GM11168 (cell line): ENCODE measurements at regions not wholly inside any gene's neighbourhood (a gene's known extent, or its start where the extent isn't known, plus 50 kb on each side); places are given as distances from the start of the nearest gene placed in this dataset.
"Not testable (repeated sequence)": the region's sequence is repeated elsewhere in the genome, so short reads cannot be mapped to it uniquely, and the experiment has no call there.

Source experiments
- in situ Hi-C: fragments of 300-500 bp; cut with MboI; formaldehyde crosslinking; loops from one replicate; pipeline ENCODE4 v1.12.0; 2022; ENCODE audit warnings: low sequenced_read_pairs; ENCODE audit not compliant: unreplicated experiment

DNA sequence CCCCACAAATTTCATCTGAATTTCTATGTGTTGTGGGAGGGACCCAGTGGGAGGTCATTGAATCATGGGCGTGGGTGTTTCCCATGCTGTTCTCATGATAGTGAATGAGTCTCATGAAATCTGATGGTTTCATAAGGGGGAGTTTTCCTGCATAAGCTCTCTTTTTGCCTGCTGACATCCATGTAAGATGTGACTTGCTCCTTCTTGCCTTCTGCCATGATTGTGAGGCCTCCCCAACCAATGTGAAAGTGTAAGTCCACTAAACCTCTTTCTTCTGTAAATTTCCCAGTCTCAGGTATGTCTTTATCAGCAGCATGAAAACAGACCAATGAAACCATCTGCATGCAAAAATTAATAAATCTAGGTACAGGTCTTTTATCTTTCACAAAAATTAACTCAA, 331.8 kb upstream of the GJE1 start:
- in situ Hi-C loops: not testable (repeated sequence)

DNA sequence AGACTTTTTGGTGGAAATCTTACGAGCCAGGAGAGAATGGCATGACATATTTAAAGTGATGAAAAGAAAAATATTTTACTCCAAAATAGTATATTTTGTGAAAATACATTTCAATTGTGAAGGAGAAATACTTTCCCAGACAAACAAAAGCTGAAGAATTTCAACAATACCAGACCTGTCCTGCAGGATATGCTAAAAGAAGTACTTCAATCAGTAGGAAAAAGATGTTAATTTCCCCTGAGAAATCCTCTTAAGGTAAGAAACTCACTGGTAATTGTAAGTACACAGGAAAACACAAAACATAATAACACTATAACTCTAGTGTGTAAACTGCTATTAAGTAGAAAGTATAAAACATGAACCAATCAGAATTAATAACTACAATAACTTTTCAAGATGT, 341.8 kb upstream of the GJE1 start:
- in situ Hi-C loops: no loop called here

DNA sequence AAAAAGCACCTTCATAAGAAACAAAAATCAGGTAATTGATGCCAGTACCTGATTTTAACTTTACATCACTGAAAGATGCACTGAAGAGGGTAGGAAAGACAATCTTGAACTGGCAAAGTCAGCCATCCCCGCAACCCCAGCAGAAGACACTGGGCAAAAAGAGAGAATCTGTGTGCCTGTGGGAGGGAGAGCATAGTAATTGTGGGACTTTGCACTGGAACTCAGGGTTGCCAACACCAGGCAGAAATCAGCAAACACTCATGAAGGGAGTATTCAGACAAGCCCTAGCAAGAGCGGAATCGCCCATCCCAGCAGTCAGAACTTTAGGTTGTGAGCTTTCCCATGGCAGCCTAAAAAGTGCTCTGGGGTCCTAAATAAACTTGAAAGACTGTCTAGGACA, 344.6 kb upstream of the GJE1 start:
- in situ Hi-C loops: no loop called here

DNA sequence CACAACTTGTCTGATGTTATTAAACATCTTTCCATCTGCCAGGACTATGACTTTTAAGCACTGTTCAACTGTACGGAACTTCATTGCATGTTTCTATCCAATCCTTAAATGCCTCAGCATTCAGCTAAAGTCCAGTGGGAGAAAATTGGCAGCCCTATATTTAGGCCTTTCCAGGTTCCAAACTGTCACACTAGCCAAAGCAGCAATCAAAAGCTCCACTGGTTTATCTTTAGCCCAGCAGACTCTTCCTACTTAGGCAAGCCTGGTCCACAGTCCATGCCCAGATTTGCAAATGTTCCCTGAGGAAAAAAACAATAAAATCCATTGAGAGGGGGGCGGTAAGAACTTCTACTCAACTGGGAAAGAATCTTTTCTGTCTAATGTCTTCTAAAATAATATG, 349.1 kb upstream of the GJE1 start:
- in situ Hi-C loops: no loop called here

DNA sequence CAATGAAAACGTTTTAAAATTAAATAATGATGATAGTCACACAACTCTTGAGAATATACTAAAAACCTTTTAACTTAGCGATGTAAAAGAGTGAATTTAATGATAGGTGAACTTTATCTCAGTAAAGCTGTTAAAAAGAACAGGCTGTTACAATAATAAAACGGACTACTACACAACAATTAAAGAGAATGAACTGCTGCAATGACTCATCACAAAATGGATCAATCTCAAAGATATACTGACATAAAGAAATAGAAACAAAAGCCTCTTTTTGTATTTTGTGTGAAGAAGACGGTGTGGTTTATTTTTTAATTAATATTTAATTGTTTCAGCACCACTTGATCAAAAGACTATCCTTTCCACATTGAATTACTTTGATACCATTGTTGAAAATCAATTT, 352.4 kb upstream of the GJE1 start:
- in situ Hi-C loops: no loop called here

DNA sequence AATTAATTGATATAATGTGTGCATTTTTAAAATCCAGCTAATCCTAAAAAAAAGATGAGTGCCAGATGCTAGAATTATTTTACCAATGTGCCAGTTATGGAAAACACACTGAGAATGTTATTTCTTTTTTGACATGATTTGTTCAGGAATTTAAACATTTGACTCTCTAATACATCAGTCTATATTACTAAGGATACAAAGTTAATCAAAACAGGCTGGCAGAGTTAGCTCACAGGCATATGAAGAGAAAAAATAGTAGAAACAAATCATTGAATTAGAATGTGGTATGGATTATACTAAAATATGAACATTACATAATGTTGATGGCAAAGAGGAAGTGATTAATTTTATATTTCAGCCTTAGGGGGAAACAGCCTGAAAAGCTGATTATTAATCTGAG, 368.3 kb upstream of the GJE1 start:
- in situ Hi-C loops: no loop called here

DNA sequence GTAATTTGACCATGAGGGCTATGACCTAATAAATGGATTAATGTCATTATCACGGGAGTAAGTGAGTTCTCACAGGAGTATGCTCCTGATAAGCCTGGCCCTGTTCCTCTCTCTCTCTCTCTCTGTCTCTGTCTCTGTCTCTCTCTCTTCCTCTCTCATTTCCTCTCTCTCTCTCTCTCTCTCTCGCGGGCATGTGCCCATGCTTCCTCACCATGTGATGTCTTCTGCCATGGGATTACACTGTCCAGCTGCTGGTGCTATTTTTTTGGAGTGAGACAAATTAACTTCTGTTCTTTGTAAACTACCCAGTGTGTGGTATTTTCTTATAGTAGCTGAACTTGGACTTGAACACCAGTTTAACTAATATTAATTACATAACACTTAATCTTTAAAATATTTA, 374.3 kb upstream of the GJE1 start:
- in situ Hi-C loops: no loop called here

DNA sequence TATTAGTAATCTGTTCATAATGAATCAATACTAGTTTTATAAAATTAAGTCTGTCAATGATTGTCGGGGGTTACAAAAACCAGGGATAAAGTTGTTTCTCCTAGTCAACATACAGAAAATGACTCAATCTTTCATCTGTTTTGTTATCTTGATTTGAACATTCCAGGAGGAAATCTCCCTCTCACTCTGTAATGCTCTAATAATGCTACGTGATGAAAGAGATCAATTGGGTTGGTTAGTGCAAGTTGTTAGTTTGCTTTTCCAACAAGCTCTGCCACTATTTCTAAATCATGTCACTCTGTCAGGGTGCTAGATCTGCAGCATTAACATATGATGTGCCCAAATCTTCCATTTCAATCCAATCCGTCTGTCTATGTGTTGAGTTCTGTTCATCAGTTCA, 379.5 kb upstream of the GJE1 start:
- in situ Hi-C loops: no loop called here

DNA sequence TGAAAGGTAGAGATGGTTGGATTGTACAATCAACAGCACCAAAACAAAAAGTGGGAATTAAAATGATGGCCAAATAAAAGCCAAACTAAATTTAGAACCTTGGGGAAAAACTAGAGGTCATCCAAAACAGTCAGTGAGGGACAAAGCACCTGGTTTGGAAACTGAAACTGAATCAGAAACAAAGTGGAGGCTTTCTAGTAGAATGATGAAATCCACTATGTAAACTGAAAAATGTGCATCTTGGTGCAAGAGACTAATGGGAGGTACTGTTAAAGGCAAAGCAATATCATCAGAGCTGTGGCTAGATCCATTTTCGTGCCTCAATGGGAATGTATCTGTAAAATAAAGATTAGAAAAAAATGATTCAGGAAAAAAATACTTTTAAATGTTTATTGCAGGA, 380.0 kb upstream of the GJE1 start:
- in situ Hi-C loops: no loop called here

DNA sequence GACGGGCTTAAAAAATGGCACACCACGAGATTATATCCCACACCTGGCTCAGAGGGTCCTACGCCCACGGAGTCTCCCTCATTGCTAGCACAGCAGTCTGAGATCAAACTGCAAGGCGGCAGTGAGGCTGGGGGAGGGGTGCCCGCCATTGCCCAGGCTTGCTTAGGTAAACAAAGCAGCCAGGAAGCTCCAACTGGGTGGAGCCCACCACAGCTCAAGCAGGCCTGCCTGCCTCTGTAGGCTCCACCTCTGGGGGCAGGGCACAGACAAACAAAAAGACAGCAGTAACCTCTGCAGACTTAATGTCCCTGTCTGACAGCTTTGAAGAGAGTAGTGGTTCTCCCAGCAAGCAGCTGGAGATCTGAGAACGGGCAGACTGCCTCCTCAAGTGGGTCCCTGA, 386.4 kb upstream of the GJE1 start:
- in situ Hi-C loops: not testable (repeated sequence)

DNA sequence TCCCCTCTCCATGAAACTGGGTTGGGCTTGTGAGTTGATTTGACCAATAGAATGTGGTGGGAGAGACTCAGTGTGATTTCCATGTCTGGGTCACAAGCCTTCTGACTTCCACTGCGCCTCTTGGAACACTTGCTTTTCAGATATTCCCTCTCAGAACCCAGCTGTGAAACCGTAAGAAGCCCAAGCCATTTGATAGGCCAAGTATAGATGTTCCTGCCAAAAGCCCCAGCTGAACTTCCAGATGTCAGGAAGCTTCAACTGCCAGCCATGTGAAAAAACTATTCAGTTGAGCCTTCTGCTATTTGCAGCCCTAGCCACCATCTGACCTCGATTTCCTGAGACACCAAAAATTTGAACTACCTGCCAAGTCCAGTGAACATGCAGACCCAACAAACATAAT, 387.8 kb upstream of the GJE1 start:
- in situ Hi-C loops: no loop called here

DNA sequence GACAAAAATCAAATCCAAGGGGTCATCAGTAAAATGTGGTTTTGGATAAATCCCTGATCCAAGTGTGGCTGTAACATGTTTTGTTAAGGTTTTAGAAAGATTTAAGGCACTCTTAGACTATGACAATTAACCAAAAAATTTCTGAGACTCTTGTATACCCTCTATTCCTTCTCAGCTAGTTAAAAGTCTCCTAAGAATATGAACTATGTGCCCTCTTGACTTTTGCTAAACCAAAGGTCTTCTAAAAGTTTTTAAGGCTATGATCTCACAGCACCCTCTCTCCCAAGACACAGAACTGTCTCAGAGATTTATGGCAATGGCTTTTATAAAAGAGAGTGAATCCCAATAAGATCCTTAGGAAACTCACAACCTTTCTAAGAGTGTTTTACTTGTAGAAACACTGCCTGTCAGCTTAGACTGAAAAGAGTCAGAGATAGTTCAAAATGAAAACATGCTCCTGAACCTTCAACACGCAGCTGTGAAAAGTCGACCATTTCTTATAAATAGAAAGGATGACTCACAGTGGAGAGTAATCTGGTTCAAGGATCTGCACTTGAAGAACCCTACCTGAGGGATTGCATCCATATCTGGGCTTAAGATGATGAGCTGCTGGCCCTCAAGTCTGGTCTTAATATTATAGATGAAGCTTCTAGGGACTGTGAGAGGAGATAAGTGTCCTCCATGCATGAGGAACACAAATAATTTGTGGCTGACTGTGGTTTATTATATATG, 388.4 kb upstream of the GJE1 start:
- in situ Hi-C loops: no loop called here

DNA sequence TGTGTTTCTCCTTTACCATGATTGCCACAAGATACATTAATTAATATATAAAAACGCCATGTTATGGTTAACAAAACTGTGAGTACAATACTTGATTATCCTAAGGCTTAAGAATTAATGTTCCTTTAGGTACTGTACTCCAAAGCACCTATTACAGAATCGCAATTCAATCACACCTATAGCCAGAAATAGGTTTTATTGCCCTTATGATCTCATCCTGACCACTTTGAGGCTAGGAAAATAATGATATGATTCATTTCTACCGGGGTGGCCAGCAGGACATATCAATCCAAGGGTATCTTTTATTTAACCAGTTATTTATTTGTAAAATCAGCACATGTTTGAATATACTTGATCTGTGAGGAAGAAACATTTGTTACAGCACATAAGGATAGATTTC, 396.6 kb upstream of the GJE1 start:
- in situ Hi-C loops: no loop called here

DNA sequence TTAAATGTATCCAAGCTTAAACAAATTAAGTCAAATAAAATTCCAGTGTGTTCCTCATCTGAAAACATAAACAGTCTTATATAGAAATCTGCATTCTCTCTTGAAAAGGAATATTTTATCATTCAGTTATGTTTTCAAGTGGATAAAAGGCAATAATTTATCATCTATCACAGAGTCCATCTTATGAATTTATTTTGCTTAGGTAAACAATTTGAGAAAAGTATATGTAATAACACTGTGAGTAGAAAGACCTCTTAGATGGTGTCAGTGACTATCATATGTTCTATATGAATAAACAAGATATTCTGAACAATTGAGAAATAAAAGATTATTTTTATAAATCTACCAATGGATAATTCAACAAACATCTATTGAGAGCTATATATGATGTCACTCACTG, 397.6 kb upstream of the GJE1 start:
- in situ Hi-C loops: no loop called here

DNA sequence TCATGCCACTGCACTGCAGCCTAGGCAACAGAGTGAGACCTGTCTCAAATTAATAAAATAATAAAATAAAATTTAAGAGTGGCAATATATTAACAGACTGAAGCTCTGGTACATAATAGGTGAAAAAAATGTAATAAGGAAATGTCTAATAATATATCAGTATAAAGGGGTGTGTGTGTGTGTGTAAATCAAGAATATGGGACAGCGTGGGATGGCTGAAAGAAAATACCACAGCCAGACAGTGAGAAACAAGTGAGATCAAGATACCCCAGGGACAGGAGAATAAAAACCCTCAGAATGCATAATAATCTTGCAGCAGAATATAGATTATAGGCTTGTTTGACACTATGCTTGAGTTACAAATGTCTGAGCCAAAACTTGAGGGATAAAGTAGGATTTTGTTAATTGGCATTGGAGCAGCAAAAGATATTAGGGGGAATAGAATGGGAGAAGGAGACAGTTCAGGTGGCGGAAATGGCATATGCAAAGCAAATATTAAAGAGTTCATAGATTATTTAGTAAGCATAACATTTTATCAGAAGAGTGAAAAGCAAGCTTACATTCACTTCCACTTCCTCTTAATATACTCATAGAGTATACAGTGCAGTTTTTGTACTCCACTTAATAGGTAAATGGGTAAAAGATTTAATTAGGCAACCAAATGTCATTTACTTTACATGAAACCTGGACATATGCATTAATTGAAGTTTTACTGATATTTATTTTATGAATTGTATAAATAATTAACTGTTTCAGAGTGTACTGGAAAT, 398.5 kb upstream of the GJE1 start:
- in situ Hi-C loops: no loop called here

DNA sequence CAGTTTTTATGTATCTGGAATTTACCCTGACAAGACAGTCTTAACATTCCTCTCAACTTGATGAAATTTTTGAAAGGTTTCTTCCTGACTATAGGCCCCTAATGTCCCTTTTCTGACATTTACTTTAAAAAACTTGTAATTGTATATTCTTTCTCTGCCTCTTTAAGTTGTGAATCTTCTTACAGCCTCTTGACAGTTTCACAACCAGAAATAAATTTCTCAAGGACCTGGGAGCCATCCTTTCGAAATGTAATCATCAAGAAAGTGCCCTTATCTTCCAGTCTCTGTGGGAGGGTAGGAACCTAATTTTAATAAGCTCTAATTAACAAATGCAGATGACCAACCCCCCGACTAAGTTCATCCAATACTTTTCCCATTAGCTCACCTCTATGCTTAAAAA, 403.6 kb upstream of the GJE1 start:
- in situ Hi-C loops: no loop called here

DNA sequence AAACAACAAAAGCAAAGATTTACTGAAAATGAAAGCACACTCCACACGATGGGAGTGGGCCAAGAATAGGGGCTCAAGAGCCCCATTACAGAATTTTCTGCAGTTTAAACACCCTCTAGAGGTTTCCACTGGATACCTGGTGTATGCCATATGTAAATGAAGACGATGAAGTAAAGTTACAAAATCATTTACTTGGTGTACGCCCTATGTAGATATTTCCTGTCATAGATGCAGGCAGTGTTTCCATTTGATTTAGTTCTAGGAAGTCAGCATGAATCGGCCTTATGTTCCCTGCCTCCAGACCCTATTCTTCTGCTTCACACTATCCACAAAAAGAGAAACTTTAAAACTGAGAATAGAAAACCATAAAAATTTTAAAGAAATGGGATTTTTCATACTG, 404.4 kb upstream of the GJE1 start:
- in situ Hi-C loops: no loop called here

DNA sequence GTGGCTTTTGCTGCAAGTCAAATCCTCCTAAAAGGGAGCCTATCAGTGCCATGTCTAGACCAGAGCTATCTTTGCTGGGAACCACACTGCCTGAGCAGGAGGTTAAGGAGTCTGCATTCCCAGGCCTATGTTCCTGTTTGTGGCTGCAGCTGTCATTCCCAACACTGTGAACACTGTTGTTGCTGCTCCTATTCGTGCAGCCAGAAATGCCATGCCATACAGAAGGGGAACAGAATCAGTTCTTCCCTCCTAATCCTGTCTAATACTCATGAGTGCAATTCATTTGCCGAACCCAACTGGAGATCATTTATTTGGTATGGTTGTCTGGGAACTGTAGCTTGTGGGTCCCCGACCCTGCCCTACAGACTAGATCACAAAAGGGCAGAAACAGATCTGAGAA, 406.5 kb upstream of the GJE1 start:
- in situ Hi-C loops: no loop called here

DNA sequence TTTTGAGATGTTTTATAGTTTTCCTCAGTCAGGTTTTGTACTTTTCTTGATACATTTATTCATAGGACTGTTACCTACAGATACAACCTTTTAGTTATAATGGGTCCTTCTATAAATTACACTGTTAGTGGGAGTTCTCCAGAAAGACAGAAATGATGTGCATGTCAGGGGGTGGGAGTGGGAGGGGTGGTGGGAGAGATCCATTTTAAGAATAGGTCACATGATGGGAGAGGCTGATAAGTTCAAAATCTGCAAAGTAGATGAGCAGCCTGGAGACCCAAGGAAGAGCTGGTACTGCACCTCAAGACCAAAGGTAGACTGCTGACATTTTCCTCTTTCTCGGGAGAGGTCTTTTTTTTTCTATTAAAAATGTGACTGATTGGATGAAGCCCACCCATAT, 408.0 kb upstream of the GJE1 start:
- in situ Hi-C loops: no loop called here

DNA sequence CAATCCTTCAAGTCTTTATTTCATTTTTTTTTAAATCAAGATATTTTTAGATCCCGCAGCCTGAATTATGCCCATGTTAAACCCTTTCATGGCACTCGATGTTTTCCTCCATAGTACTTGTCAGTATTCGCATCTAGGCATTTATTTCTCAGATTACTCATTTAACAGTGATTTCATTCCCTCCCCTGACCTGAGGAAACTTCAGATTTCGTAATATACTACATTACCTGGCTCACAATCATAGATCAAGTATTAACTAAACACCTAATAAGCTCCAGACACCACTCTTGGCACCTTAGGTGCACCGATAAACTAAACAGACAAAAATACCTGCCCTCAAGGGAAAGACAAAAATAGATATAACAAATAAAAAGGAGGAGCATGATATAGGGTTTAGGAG, 413.2 kb upstream of the GJE1 start:
- in situ Hi-C loops: no loop called here

DNA sequence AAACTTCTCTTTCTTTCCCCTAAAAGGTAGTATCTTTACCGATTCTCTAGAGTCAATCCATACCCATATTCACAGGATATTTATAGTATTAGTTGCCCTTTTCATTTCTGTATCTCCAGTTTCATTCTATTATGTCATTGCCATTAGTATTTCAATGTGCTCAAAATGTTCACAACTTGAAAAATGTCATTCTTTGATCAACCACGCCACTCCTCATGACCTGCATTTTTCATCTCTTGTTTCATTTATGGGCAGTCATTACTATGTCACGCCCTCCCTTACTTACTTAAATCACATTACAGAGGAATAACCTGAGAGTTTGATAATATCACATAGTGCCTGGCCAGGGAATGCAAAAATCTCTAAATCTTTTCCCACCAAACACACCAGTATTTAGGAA, 427.3 kb upstream of the GJE1 start:
- in situ Hi-C loops: no loop called here

DNA sequence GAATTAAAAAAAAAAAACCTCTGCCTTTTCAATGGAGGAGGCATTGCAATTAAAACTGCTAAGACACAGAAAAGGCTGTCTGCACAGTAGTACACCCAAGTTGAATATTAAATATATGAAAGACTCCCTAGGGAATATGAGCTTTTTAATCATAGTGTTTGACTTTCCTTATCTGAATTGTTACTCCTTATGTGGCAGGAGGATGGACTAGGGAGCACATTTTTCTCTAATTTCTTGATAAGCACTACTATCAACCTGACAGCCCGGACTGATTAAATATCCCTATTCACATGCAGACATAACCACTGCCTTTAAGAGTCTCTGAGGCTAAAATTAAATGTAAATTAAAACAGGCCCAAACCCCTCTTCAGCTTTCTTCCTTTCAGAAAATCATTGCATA, 428.6 kb upstream of the GJE1 start:
- in situ Hi-C loops: no loop called here
